ENCODE measurements at regions not wholly inside any gene's neighbourhood (a gene's known extent, or its start where the extent isn't known, plus 50 kb on each side); places are given as distances from the start of the nearest gene placed in this dataset.
"Not testable (repeated sequence)": the region's sequence is repeated elsewhere in the genome, so short reads cannot be mapped to it uniquely, and the experiment has no call there.

GRCh38 chr1:22336696-22337545 is 114.7 kb upstream of the ZBTB40 start:
- DNase-seq (ENCODE audit: low read depth, low spot score); FAIRE-seq; H3K9ac ChIP-seq (replicated peaks; ENCODE audit: extremely low read depth, insufficient read depth, low read length); H4K20me1 ChIP-seq (replicated peaks; ENCODE audit: control insufficient read depth, extremely low read depth, insufficient read depth, low read length); dilution Hi-C loops (cut with MboI; ENCODE audit: extremely low pct_ligation_motif_present, low sequenced_read_pairs); H3K4me3 ChIP-seq (replicated peaks in 1 of 3; ENCODE audit: insufficient read depth in 1 of 3, low read depth in 1 of 3, low read length in 3 of 3); BruUV-seq (replicated peaks); H3K27ac ChIP-seq (ENCODE audit: insufficient read depth, low read depth, low read length); intact Hi-C loops (cut with micrococcal nuclease); H3K79me2 ChIP-seq (ENCODE audit: control insufficient read depth, insufficient read depth, low read length); H3K4me2 ChIP-seq (ENCODE audit: insufficient read depth, low read length); H3K4me1 ChIP-seq (ENCODE audit: control insufficient read depth, extremely low read depth, insufficient read depth, low read length); H3K27me3 ChIP-seq (ENCODE audit: control insufficient read depth in 2 of 2, insufficient read depth in 2 of 2, low read length in 2 of 2); H3K9me3 ChIP-seq (replicated peaks; ENCODE audit: control insufficient read depth, insufficient read depth, low read length); H2AFZ ChIP-seq (ENCODE audit: low read depth, low read length); H3K9me1 ChIP-seq (replicated peaks; ENCODE audit: control insufficient read depth, extremely low read depth, insufficient read depth, low read length); POLR2A ChIA-PET; H3K36me3 ChIP-seq (ENCODE audit: control insufficient read depth in 2 of 2, extremely low read depth in 1 of 2, insufficient read depth in 2 of 2, low read length in 2 of 2); CTCF ChIA-PET: not testable (repeated sequence)

- Histone ChIP-seq H3K27ac (ENCODE audit: insufficient read depth, low read depth, low read length) (no peak overlapping the region), H3K4me2 (ENCODE audit: insufficient read depth, low read length) (no peak overlapping the region), H3K9me3 (replicated peaks; ENCODE audit: control insufficient read depth, insufficient read depth, low read length) (no peaks in the 10 kb centered on the region), H4K20me1 (replicated peaks; ENCODE audit: control insufficient read depth, extremely low read depth, insufficient read depth, low read length) (no peaks in the 10 kb centered on the region), H3K9me1 (replicated peaks; ENCODE audit: control insufficient read depth, extremely low read depth, insufficient read depth, low read length) (no peaks in the 10 kb centered on the region), H3K4me1 (ENCODE audit: control insufficient read depth, extremely low read depth, insufficient read depth, low read length) (no peaks in the 10 kb centered on the region), H3K36me3 (ENCODE audit: control insufficient read depth in 2 of 2, extremely low read depth in 1 of 2, insufficient read depth in 2 of 2, low read length in 2 of 2) (no peaks in the 10 kb centered on the region), H3K27me3 (ENCODE audit: control insufficient read depth in 2 of 2, insufficient read depth in 2 of 2, low read length in 2 of 2) (peaks cover 6 to 14% of the 10 kb centered on the region in 2 experiments), H2AFZ (ENCODE audit: low read depth, low read length) (no peak overlapping the region), H3K4me3 (replicated peaks in 1 of 3; ENCODE audit: insufficient read depth in 1 of 3, low read depth in 1 of 3, low read length in 3 of 3) (no peak overlapping the region), H3K79me2 (ENCODE audit: control insufficient read depth, insufficient read depth, low read length) (no peaks in the 10 kb centered on the region), H3K9ac (replicated peaks; ENCODE audit: extremely low read depth, insufficient read depth, low read length) (no peak overlapping the region)
- TF ChIP-seq MYC (IDR thresholded peaks at IDR 0.05; ENCODE audit: low read depth, low read length) (no peak), EZH2 (IDR thresholded peaks at IDR 0.05; ENCODE audit: borderline replicate concordance, low read depth, low read length, severe bottlenecking) (no peak), GATA2 (IDR thresholded peaks at IDR 0.05; ENCODE audit: insufficient read depth, insufficient read length, low read depth, low read length) (no peak)
- intact Hi-C loops (cut with micrococcal nuclease), result no loop called here
- dilution Hi-C loops (cut with MboI; ENCODE audit: extremely low pct_ligation_motif_present, low sequenced_read_pairs), result no loop called here
- no TSS peak for BruUV-seq (replicated peaks)
- DNase-seq (ENCODE audit: low read depth, low spot score) (no peak), FAIRE-seq (no peak)
- CTCF ChIA-PET, result interaction anchor here (1.0 kb wide), 1 partner anchor 13 kb away, joined by 3 read pairs; no protein-coding TSS in a partner anchor
- POLR2A ChIA-PET, result no interaction called here
Observed at GRCh38 chr1:22338071-22338765, 113.4 kb upstream of the ZBTB40 start.

Measured in endothelial cell of umbilical vein (primary cell).